HEK293 (cell line): ENCODE measurements at regions not wholly inside any gene's neighbourhood (a gene's known extent, or its start where the extent isn't known, plus 50 kb on each side); places are given as distances from the start of the nearest gene placed in this dataset.

Experiments
- CTCF ChIA-PET: fragments of 350-600 bp; formaldehyde crosslinking; extraction: SDS; loops from one replicate; lab custom pipeline; 2021; ENCODE audit warnings: antibody characterized with exemption; lab: Yijun Ruan, JAX
- POLR2A ChIA-PET: fragments of 300-600 bp; formaldehyde crosslinking; extraction: SDS; loops from one replicate; lab custom pipeline; 2020; ENCODE audit warnings: antibody characterized with exemption, inconsistent platforms; lab: Yijun Ruan, JAX
- H3K27ac ChIP-seq: fragments of 200-500 bp; sonication (Bioruptor generic); 2 replicates; pipeline ENCODE4 v1.5.1; 2014; ENCODE audit warnings: low read depth, low read length, control low read depth, inconsistent platforms; ENCODE audit errors: extremely low read depth
- H3K36me3 ChIP-seq, 2 experiments: fragments of 200-500 bp in 1 of 2; sonication (Bioruptor generic) in 1 of 2; 1 replicate in 1 of 2; 2 replicates in 1 of 2; pipeline ENCODE4 v1.5.1; 2014 to 2017; ENCODE audit warnings: inconsistent platforms in 2 of 2, low read length in 2 of 2; ENCODE audit not compliant: control insufficient read depth in 2 of 2, insufficient read depth in 1 of 2
- H3K4me1 ChIP-seq: fragments of 200-500 bp; sonication (Bioruptor generic); 2 replicates; pipeline ENCODE4 v1.5.1; 2014; ENCODE audit warnings: mild to moderate bottlenecking, low read length, inconsistent platforms; ENCODE audit not compliant: control insufficient read depth, insufficient read depth
- H3K4me3 ChIP-seq: 2 replicates; pipeline ENCODE4 v1.5.1; 2011; ENCODE audit warnings: low read depth, mild to moderate bottlenecking, control low read depth, low read length, moderate library complexity
- H3K9me3 ChIP-seq: fragments of 200-500 bp; sonication (Bioruptor generic); 2 replicates; pipeline ENCODE4 v1.5.1; 2014; ENCODE audit warnings: low read depth, low read length, inconsistent platforms; ENCODE audit not compliant: control insufficient read depth, insufficient read depth
- PRDM6 ChIP-seq: fragments of 450-650 bp; formaldehyde crosslinking; IDR thresholded peaks from 2 replicates; pipeline ENCODE4 v1.5.1; 2017; ENCODE audit warnings: missing biosample characterization, missing genetic modification characterization
- SCRT2 ChIP-seq: fragments of 450-650 bp; formaldehyde crosslinking; IDR thresholded peaks from 2 replicates; pipeline ENCODE4 v1.5.1; 2016; ENCODE audit warnings: missing biosample characterization, missing genetic modification characterization
- ZFHX2 ChIP-seq: fragments of 450-650 bp; formaldehyde crosslinking; conservative IDR thresholded peaks from 2 replicates; pipeline ENCODE4 v1.5.1; 2016; ENCODE audit warnings: missing biosample characterization, missing genetic modification characterization
- ZNF138 ChIP-seq: fragments of 450-650 bp; formaldehyde crosslinking; IDR thresholded peaks from 2 replicates; pipeline ENCODE4 v1.5.1; 2016; ENCODE audit warnings: missing biosample characterization, missing genetic modification characterization, borderline replicate concordance
- ZNF16 ChIP-seq: fragments of 450-650 bp; formaldehyde crosslinking; IDR thresholded peaks from 2 replicates; pipeline ENCODE4 v1.5.1; 2016; ENCODE audit warnings: low read depth, missing biosample characterization, missing genetic modification characterization
- ZNF18 ChIP-seq: fragments of 450-650 bp; formaldehyde crosslinking; IDR thresholded peaks from 2 replicates; pipeline ENCODE4 v1.5.1; 2016; ENCODE audit warnings: missing biosample characterization, missing genetic modification characterization
- ZNF19 ChIP-seq: fragments of 450-650 bp; formaldehyde crosslinking; IDR thresholded peaks from 2 replicates; pipeline ENCODE4; 2016; ENCODE audit warnings: missing biosample characterization, missing genetic modification characterization, low read depth
- ZNF211 ChIP-seq: fragments of 450-650 bp; formaldehyde crosslinking; IDR thresholded peaks from 2 replicates; pipeline ENCODE4 v1.5.1; 2016; ENCODE audit warnings: low read depth, missing biosample characterization, missing genetic modification characterization
- ZNF302 ChIP-seq: fragments of 450-650 bp; formaldehyde crosslinking; IDR thresholded peaks from 2 replicates; pipeline ENCODE4 v1.5.1; 2016; ENCODE audit warnings: missing biosample characterization, missing genetic modification characterization, low read depth
- ZNF501 ChIP-seq: fragments of 450-650 bp; formaldehyde crosslinking; IDR thresholded peaks from 2 replicates; pipeline ENCODE4 v1.5.1; 2016; ENCODE audit warnings: missing biosample characterization, missing genetic modification characterization
- ZNF529 ChIP-seq: fragments of 450-650 bp; formaldehyde crosslinking; IDR thresholded peaks from 2 replicates; pipeline ENCODE4 v1.5.1; 2017; ENCODE audit warnings: missing genetic modification characterization, missing biosample characterization; ENCODE audit not compliant: insufficient replicate concordance
- ZNF596 ChIP-seq: fragments of 450-650 bp; IDR thresholded peaks from 2 replicates; pipeline ENCODE4 v1.5.0; 2018; ENCODE audit warnings: missing biosample characterization, mild to moderate bottlenecking, missing genetic modification characterization, moderate library complexity
- ZNF624 ChIP-seq: fragments of 450-650 bp; formaldehyde crosslinking; IDR thresholded peaks from 2 replicates; pipeline ENCODE4 v1.5.1; 2017; ENCODE audit warnings: missing biosample characterization, missing genetic modification characterization
- ZNF692 ChIP-seq: fragments of 450-650 bp; formaldehyde crosslinking; IDR thresholded peaks from 2 replicates; pipeline ENCODE4 v1.5.1; 2016; ENCODE audit warnings: missing biosample characterization, missing genetic modification characterization
- ZNF768 ChIP-seq: fragments of 450-650 bp; formaldehyde crosslinking; IDR thresholded peaks from 2 replicates; pipeline ENCODE4 v1.5.1; 2018; ENCODE audit warnings: missing biosample characterization, mild to moderate bottlenecking, missing genetic modification characterization
- TF ChIP-seq, protein P1 (sequence below): sonication (generic); formaldehyde crosslinking; IDR thresholded peaks from 2 replicates; pipeline ENCODE4 v1.8.1; 2022; ENCODE audit warnings: mild to moderate bottlenecking, moderate library complexity, missing genetic modification reagents
- TF ChIP-seq, protein P2 (sequence below): fragments of 450-650 bp; formaldehyde crosslinking; IDR thresholded peaks from 2 replicates; pipeline ENCODE4 v1.5.1; 2016; ENCODE audit warnings: missing biosample characterization, missing genetic modification characterization
- TF ChIP-seq, protein P3 (sequence below): fragments of 450-650 bp; formaldehyde crosslinking; IDR thresholded peaks from 2 replicates; pipeline ENCODE4 v1.5.1; 2017; ENCODE audit warnings: missing biosample characterization, missing genetic modification characterization
- TF ChIP-seq, protein P4 (sequence below): fragments of 450-650 bp; formaldehyde crosslinking; conservative IDR thresholded peaks from 2 replicates; pipeline ENCODE4 v1.5.1; 2016; ENCODE audit warnings: low read depth, missing biosample characterization, missing genetic modification characterization

GRCh38 chr3:145145461-145145860 lies 1015.5 kb downstream of the PLOD2 start (continued):
- TF ChIP-seq ZNF692 (tag by site-specific recombination) (no peak), ZNF596 (tag by site-specific recombination) (no peak), ZNF624 (tag by site-specific recombination) (no peak), ZNF16 (tag by site-specific recombination) (no peak), ZNF768 (no peak), SCRT2 (tag by site-specific recombination) (no peak), ZFHX2 (tag by site-specific recombination) (no peak)
- TF ChIP-seq, protein P1, sequence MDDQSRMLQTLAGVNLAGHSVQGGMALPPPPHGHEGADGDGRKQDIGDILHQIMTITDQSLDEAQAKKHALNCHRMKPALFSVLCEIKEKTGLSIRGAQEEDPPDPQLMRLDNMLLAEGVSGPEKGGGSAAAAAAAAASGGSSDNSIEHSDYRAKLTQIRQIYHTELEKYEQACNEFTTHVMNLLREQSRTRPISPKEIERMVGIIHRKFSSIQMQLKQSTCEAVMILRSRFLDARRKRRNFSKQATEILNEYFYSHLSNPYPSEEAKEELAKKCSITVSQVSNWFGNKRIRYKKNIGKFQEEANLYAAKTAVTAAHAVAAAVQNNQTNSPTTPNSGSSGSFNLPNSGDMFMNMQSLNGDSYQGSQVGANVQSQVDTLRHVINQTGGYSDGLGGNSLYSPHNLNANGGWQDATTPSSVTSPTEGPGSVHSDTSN (CRISPR knock-in tag): no peak
- TF ChIP-seq, protein P2, sequence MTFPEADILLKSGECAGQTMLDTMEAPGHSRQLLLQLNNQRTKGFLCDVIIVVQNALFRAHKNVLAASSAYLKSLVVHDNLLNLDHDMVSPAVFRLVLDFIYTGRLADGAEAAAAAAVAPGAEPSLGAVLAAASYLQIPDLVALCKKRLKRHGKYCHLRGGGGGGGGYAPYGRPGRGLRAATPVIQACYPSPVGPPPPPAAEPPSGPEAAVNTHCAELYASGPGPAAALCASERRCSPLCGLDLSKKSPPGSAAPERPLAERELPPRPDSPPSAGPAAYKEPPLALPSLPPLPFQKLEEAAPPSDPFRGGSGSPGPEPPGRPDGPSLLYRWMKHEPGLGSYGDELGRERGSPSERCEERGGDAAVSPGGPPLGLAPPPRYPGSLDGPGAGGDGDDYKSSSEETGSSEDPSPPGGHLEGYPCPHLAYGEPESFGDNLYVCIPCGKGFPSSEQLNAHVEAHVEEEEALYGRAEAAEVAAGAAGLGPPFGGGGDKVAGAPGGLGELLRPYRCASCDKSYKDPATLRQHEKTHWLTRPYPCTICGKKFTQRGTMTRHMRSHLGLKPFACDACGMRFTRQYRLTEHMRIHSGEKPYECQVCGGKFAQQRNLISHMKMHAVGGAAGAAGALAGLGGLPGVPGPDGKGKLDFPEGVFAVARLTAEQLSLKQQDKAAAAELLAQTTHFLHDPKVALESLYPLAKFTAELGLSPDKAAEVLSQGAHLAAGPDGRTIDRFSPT (tag by site-specific recombination): no peak

DNA sequence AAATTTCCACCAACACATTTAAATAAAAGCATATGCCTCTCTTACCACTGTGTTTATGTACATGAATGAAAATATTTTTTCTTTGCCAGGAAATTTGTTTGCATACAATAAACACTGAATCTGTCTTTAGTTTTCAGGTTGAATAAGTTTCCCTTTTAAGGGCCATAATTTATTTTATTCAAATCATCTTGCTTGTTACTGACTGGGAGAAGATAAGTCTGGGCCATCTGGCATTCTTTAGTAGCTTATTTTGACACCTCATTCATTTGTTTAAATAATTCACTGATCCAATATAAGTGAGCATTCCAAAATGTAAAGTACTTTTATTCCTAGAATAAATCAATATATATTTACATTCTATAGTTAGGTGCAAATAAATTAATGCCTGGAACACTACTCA lies 1001.3 kb downstream of the PLOD2 start:
- POLR2A ChIA-PET: no interaction called here

GRCh38 chr3:145170121-145170520 lies 990.9 kb downstream of the PLOD2 start:
- ChIA-PET POLR2A (no interaction called here), CTCF (interaction anchor here (0.6 kb wide), 1 partner anchor 1155 kb away, joined by 3 read pairs; no protein-coding TSS in a partner anchor)
- Histone ChIP-seq H3K4me1 (no peaks in the 10 kb centered on the region), H3K36me3 (no peaks in the 10 kb centered on the region), H3K9me3 (no peaks in the 10 kb centered on the region), H3K4me3 (no peak overlapping the region), H3K27ac (no peak overlapping the region)
- TF ChIP-seq, protein P3, sequence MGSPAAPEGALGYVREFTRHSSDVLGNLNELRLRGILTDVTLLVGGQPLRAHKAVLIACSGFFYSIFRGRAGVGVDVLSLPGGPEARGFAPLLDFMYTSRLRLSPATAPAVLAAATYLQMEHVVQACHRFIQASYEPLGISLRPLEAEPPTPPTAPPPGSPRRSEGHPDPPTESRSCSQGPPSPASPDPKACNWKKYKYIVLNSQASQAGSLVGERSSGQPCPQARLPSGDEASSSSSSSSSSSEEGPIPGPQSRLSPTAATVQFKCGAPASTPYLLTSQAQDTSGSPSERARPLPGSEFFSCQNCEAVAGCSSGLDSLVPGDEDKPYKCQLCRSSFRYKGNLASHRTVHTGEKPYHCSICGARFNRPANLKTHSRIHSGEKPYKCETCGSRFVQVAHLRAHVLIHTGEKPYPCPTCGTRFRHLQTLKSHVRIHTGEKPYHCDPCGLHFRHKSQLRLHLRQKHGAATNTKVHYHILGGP (tag by site-specific recombination): no peak
- TF ChIP-seq ZNF501 (tag by site-specific recombination) (no peak), PRDM6 (tag by site-specific recombination) (no peak), ZNF18 (tag by site-specific recombination) (no peak), ZNF138 (no peak), ZNF529 (tag by site-specific recombination) (no peak)
- TF ChIP-seq, protein P2 (tag by site-specific recombination): no peak
- TF ChIP-seq, protein P4, sequence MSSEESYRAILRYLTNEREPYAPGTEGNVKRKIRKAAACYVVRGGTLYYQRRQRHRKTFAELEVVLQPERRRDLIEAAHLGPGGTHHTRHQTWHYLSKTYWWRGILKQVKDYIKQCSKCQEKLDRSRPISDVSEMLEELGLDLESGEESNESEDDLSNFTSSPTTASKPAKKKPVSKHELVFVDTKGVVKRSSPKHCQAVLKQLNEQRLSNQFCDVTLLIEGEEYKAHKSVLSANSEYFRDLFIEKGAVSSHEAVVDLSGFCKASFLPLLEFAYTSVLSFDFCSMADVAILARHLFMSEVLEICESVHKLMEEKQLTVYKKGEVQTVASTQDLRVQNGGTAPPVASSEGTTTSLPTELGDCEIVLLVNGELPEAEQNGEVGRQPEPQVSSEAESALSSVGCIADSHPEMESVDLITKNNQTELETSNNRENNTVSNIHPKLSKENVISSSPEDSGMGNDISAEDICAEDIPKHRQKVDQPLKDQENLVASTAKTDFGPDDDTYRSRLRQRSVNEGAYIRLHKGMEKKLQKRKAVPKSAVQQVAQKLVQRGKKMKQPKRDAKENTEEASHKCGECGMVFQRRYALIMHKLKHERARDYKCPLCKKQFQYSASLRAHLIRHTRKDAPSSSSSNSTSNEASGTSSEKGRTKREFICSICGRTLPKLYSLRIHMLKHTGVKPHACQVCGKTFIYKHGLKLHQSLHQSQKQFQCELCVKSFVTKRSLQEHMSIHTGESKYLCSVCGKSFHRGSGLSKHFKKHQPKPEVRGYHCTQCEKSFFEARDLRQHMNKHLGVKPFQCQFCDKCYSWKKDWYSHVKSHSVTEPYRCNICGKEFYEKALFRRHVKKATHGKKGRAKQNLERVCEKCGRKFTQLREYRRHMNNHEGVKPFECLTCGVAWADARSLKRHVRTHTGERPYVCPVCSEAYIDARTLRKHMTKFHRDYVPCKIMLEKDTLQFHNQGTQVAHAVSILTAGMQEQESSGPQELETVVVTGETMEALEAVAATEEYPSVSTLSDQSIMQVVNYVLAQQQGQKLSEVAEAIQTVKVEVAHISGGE (tag by site-specific recombination): no peak

More for the DNA sequence above, 1001.3 kb downstream of the PLOD2 start:
- Histone ChIP-seq H3K4me3 (no peak overlapping the region), H3K36me3 (no peaks in the 10 kb centered on the region), H3K4me1 (no peaks in the 10 kb centered on the region), H3K9me3 (no peaks in the 10 kb centered on the region), H3K27ac (no peak overlapping the region)
- no peak for TF ChIP-seq ZNF302
- TF ChIP-seq ZNF211: no peak
- TF ChIP-seq ZNF19 (tag by site-specific recombination): no peak
- CTCF ChIA-PET: no interaction called here
